Panc1 (cell line): ENCODE measurements at regions not wholly inside any gene's neighbourhood (a gene's known extent, or its start where the extent isn't known, plus 50 kb on each side); places are given as distances from the start of the nearest gene placed in this dataset.

Experiments used
- ATAC-seq: fragments of 200-7000 bp; cut with Tn5 transposase; 2 replicates; pipeline ENCODE4 v1.9.1; 2020; ENCODE audit warnings: mild to moderate bottlenecking, moderate library complexity
- BruUV-seq: library from RNA; stranded (reverse); fragments of 400-500 nt; replicated peaks from 2 replicates; lab custom pipeline; 2021; lab: Mats Ljungman, UMichigan
- CTCF ChIA-PET: fragments of 300-600 bp; sonication (Branson Sonifier 250); formaldehyde crosslinking; loops from one replicate; lab custom pipeline; 2022; ENCODE audit warnings: antibody characterized with exemption; lab: Charles Lee
- POLR2A ChIA-PET: fragments of 300-600 bp; sonication (Branson Sonifier 250); formaldehyde crosslinking; loops from one replicate; lab custom pipeline; 2022; ENCODE audit warnings: antibody characterized with exemption; lab: Charles Lee
- DNase-seq: peaks from one replicate; pipeline ENCODE4 v3.0.0-alpha.2; 2010; ENCODE audit warnings: low read depth, low spot score
- H3K27ac ChIP-seq: 2 replicates; pipeline ENCODE4 v1.5.1; 2011; ENCODE audit warnings: mild to moderate bottlenecking, low read length, inconsistent platforms
- H3K27me3 ChIP-seq: fragments of 200-500 bp; sonication (Bioruptor generic); 2 replicates; pipeline ENCODE4 v1.6.0; 2014; ENCODE audit warnings: low read length, inconsistent platforms; ENCODE audit not compliant: control insufficient read depth, insufficient read depth
- H3K36me3 ChIP-seq: fragments of 200-500 bp; sonication (Bioruptor generic); 2 replicates; pipeline ENCODE4 v1.5.1; 2014; ENCODE audit warnings: inconsistent platforms, mild to moderate bottlenecking, low read length, moderate library complexity; ENCODE audit not compliant: control insufficient read depth, insufficient read depth
- H3K4me1 ChIP-seq: 2 replicates; pipeline ENCODE4 v1.5.1; 2011; ENCODE audit warnings: inconsistent platforms, mild to moderate bottlenecking, low read length, moderate library complexity; ENCODE audit not compliant: control insufficient read depth, insufficient read depth
- H3K4me3 ChIP-seq, 2 experiments: 2 replicates each; pipeline ENCODE4 v1.5.1; 2011 to 2012; ENCODE audit warnings: low read depth in 2 of 2, low read length in 2 of 2, mild to moderate bottlenecking in 2 of 2, inconsistent platforms in 1 of 2, moderate library complexity in 1 of 2
- H3K9me3 ChIP-seq: fragments of 200-500 bp; sonication (Bioruptor generic); 2 replicates; pipeline ENCODE4 v1.5.1; 2014; ENCODE audit warnings: low read depth, mild to moderate bottlenecking, inconsistent platforms, low read length, moderate library complexity; ENCODE audit not compliant: control insufficient read depth, insufficient read depth
- CTCF ChIP-seq: fragments of 450-650 bp; IDR thresholded peaks from 2 replicates; pipeline ENCODE4 v1.5.1; 2017; ENCODE audit warnings: mild to moderate bottlenecking
- POLR2AphosphoS5 ChIP-seq: IDR thresholded peaks from 2 replicates; pipeline ENCODE4 v1.6.1; 2012; ENCODE audit warnings: mild to moderate bottlenecking, low read depth, low read length, moderate library complexity
- REST ChIP-seq, 2 experiments: IDR thresholded peaks; 2 replicates each; pipeline ENCODE4 v1.6.1; 2011 to 2012; ENCODE audit warnings: low read depth in 2 of 2, control low read depth in 1 of 2, low read length in 1 of 2, mild to moderate bottlenecking in 1 of 2, moderate library complexity in 1 of 2; ENCODE audit not compliant: insufficient read depth in 1 of 2
- SIN3A ChIP-seq: IDR thresholded peaks from 2 replicates; pipeline ENCODE4 v1.6.1; 2012; ENCODE audit warnings: low read depth, mild to moderate bottlenecking, low read length, moderate library complexity, borderline replicate concordance; ENCODE audit not compliant: insufficient read depth
- TCF7L2 ChIP-seq: IDR thresholded peaks from 2 replicates; pipeline ENCODE4 v1.6.1; 2011; ENCODE audit warnings: mild to moderate bottlenecking, low read depth, low read length, inconsistent platforms
- in situ Hi-C: cut with HindIII; loops from 2 replicates; pipeline ENCODE4 v1.10.0; 2016; ENCODE audit warnings: low sequenced_read_pairs, low pct_unique_long_range_greater_than_20kb
- intact Hi-C: fragments of 100-400 bp; cut with micrococcal nuclease; formaldehyde crosslinking; loops from one replicate; pipeline ENCODE4 v1.10.0; 2022; ENCODE audit not compliant: unreplicated experiment

GRCh38 chr4:92074839-92075238 lies 228.9 kb upstream of the GRID2 start:
- H3K36me3 ChIP-seq = no peaks in the 10 kb centered on the region
- POLR2A ChIA-PET = no interaction called here
- H3K27me3 ChIP-seq = no peaks in the 10 kb centered on the region
- CTCF ChIA-PET = no interaction called here
- H3K27ac ChIP-seq = no peak overlapping the region
- H3K9me3 ChIP-seq = no peaks in the 10 kb centered on the region
- in situ Hi-C loops = no loop called here
- TF ChIP-seq TCF7L2 = no peak
- no peak for ATAC-seq
- no peaks in the 10 kb centered on the region for H3K4me1 ChIP-seq
- BruUV-seq = no TSS peak
- DNase-seq = no peak
- intact Hi-C loops = no loop called here
- no peak overlapping the region for H3K4me3 ChIP-seq

GRCh38 chr4:92090887-92091286 lies 212.9 kb upstream of the GRID2 start:
- intact Hi-C loops (no loop called here), in situ Hi-C loops (no loop called here)
- Histone ChIP-seq H3K27me3 (no peaks in the 10 kb centered on the region), H3K36me3 (no peaks in the 10 kb centered on the region), H3K27ac (no peak overlapping the region), H3K4me3 (no peak overlapping the region), H3K4me1 (no peaks in the 10 kb centered on the region), H3K9me3 (no peaks in the 10 kb centered on the region)
- ATAC-seq = no peak
- CTCF ChIA-PET = no interaction called here
- no peak for TF ChIP-seq TCF7L2
- no peak for TF ChIP-seq SIN3A
- TF ChIP-seq POLR2AphosphoS5 = no peak
- TF ChIP-seq REST (IDR thresholded peaks at IDR 0.05; ENCODE audit: insufficient read depth in 1 of 2, low read depth in 2 of 2, low read length in 1 of 2) = no peak
- no peak for TF ChIP-seq CTCF
- DNase-seq = no peak
- no TSS peak for BruUV-seq
- POLR2A ChIA-PET = no interaction called here

- TF ChIP-seq POLR2AphosphoS5 = no peak
- TF ChIP-seq CTCF = peak; percentile 30
- no peak for TF ChIP-seq TCF7L2
- no peak for TF ChIP-seq SIN3A
- no peak for TF ChIP-seq REST (IDR thresholded peaks at IDR 0.05; ENCODE audit: insufficient read depth in 1 of 2, low read depth in 2 of 2, low read length in 1 of 2)
- Histone ChIP-seq H3K9me3 (no peaks in the 10 kb centered on the region), H3K4me1 (no peaks in the 10 kb centered on the region), H3K27ac (no peak overlapping the region), H3K36me3 (no peaks in the 10 kb centered on the region), H3K4me3 (no peak overlapping the region), H3K27me3 (no peaks in the 10 kb centered on the region)
- DNase-seq (no peak), ATAC-seq (no peak)
- BruUV-seq = no TSS peak
- in situ Hi-C loops = no loop called here
- CTCF ChIA-PET = no interaction called here
- POLR2A ChIA-PET = no interaction called here
- intact Hi-C loops = no loop called here
These were observed 212.4 kb upstream of the GRID2 start for GRCh38 chr4:92091335-92091734.
